ENCODE measurements at regions not wholly inside any gene's neighbourhood (a gene's known extent, or its start where the extent isn't known, plus 50 kb on each side); places are given as distances from the start of the nearest gene placed in this dataset.
"Not testable (repeated sequence)": the region's sequence is repeated elsewhere in the genome, so short reads cannot be mapped to it uniquely, and the experiment has no call there.

GRCh38 chr13:89082623-89083022, 1411.5 kb downstream of the SLITRK5 start:
- no peak for DNase-seq

DNA sequence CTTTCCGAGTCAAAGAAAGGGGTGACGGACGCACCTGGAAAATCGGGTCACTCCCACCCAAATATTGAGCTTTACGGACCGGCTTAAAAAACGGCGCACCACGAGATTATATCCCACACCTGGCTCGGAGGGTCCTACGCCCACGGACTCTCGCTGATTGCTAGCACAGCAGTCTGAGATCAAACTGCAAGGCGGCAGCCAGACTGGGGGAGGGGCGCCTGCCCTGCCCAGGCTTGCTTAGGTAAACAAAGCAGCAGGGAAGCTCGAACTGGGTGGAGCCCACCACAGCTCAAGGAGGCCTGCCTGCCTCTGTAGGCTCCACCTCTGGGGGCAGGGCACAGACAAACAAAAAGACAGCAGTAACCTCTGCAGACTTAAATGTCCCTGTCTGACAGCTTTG, 1416.9 kb downstream of the SLITRK5 start:
- not testable (repeated sequence) for DNase-seq

DNA sequence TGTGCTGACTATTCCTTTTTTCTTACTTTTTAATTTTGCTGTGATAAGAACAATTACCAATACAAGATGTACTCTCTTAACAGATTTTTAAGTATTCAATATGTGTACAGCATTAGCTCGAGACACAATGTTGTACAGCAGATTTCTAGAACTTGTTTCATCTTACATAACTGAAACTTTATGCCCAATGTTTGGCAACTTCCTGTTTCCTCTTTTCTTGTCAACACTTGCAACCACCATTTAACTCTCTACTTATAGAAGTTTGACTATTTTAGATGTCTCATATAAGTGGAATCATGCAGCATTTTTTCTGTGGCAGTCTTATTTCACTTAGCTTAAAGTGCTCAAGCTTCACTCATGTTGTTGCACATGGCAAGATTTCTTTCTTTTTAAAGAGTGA, 1426.8 kb downstream of the SLITRK5 start:
- no peak for DNase-seq

DNA sequence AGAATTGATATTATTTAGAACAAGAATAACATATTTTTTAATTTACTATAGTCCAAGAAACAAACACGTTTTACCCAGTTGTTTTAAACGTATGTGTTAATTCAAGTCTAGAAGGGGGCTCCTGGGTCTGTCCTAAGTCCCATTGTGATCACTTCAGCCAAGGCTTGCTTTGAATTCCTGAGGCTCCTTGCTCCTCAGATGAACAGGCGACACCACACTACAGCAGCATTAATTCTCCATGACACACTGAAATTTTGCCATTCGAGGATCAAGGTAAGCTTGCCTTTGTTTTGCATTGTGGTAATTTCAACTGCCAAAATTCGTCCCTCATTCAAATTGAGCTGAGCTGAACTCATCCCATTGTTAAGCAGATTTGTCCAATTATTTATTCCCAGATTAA, 1442.6 kb downstream of the SLITRK5 start:
- DNase-seq, result no peak

DNA sequence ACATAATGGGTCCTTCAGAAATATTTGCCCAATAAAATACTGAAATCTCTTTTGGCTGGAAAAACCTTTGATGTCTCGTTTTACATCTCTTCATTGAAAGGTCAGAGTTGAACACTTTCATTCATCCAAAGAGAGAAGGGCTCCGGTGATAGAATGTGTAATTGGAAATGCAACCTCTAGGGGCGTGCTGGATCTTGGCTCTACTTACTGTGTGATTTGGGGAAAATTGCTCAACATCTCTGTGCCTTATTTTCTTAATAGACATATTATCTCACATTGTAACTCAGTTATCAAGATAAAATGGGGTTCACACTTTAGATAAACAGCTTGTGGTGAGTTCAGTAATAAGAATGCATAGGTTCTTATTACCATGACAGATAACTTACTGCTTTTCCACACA, 1444.1 kb downstream of the SLITRK5 start:
- no peak for DNase-seq

DNA sequence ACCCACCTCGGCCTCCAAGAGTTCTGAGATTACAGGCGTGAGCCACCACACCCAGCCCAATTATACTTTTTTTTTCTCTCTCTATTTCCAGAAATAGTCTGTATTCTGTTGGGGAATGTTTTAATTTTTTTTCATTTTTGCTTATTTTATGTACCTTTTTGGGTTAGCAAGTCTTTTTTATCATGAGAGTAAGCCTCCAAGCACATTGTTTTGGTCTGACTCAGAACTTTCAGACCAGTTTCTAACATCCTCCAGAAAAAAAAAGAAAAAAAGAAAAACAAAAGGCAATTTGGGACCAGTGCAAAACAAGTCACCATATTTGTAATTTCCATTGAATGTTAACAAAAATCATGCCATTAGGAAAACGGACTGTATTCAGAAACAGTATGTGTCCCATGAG, 1465.5 kb downstream of the SLITRK5 start:
- no peak for DNase-seq

GRCh38 chr13:89150362-89150761, 1479.2 kb downstream of the SLITRK5 start:
- DNase-seq, result no peak

- DNase-seq, result no peak
Observed at GRCh38 chr13:89153941-89154340, 1482.8 kb downstream of the SLITRK5 start.

DNA sequence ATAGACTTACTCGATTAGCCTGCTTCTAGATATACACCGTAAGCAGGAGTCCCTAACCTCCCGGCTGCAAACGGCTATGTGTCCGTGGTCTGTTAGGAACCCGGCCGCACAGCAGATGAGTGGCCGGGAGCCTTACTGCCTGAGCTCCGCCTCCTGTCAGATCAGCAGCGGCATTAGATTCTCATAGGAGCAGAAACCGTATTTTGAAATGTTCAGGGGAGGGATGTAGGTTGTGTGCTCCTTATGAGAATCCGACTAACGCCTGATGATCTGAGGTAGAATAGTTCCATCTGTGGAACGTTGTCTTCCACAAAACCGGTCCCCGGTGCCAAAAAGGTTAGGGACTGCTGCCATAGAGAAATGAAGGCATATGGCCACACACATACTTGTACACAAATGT, 1491.9 kb downstream of the SLITRK5 start:
- DNase-seq, result no peak

- no peak for DNase-seq
Observed at GRCh38 chr13:89165685-89166084, 1494.5 kb downstream of the SLITRK5 start.

DNA sequence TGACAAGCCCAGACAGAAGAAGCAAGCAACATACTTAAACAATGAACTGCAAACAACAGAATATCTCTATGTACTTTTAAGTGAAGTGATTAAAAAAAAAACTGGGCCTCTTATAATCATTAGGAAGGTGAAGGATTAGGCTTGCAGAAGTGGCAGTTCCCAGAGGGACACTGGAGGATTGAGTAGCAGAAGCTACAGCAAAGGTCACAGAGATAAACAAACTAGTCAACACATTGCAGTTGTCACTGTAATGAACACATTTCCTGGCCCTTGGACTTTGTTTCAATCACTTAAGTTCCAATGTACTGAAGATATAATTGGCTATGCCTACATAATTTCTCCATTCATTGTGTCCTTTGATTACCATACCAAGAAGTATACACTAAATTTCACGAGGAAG, 1498.8 kb downstream of the SLITRK5 start:
- no peak for DNase-seq

- no peak for DNase-seq
Observed at GRCh38 chr13:89181041-89181440, 1509.9 kb downstream of the SLITRK5 start.

- no peak for DNase-seq
Observed at GRCh38 chr13:89199138-89199537, 1528.0 kb downstream of the SLITRK5 start.

- DNase-seq, result no peak
Observed at GRCh38 chr13:89204435-89204834, 1533.3 kb downstream of the SLITRK5 start.

DNA sequence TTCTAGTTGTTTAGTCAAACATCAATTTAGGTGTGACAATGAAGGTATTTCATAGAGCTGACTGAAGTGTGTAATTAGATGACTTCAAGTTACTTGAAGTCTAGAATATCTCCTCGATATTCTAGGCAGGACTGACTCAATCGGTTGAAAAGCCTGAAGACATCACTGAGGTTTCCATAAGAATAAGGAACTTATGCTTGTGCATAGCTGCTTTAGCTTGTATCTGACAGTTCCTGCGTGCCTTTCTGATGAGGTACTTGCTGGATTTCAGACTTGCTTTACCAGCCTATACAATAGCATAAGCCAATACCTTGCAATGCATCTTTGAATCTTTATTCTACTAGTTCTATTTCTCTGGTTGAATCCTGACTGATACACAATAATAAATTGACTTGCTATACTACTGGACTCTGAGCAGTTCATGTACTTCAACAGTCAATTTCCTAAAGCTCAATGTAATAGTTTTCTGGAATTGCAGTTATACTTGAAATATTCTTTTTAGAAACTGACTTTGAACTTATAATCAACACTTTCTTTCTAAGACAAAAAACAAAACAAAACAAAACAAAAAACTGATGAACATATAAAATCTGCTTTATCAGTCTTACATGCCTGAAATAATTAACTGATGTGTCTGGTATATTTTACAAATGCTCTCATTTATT, 1534.8 kb downstream of the SLITRK5 start:
- DNase-seq, result no peak

DNA sequence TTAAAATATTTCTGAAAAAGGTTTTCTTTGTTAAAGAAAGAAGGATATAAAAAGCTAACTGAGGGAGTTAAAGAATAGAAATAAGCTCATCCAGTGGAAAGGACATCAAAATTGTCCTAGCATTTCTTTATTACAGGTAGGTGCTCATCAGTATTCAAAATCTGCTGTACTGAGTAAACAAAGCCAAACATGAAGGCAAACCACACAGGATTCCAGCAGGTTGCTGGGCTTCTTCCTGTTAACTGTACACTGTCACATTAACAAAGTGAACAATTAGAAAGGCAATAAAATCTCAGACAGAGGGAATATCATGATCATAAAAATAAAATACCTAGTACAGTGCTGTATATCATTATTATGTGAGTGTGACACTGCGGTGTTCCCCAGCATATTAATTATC, 1541.0 kb downstream of the SLITRK5 start:
- no peak for DNase-seq

DNA sequence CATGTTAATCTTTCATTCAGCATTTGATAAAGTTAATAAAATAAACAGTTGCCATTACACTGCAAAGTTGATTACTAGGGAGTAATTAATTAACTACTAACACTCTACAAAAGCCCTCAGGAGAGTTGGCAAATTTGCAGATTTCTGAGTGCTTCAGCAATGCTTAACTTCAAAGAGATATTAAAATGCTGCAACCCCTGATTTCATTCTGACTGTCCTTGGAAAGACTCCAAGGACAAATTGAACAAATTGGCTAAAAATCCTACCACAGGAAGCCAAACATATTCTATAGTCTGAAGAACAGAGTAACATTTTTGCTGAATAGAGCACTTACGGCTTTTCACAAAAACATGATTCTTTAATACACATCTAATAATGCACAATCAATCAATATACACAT, 1543.0 kb downstream of the SLITRK5 start:
- DNase-seq, result no peak

- not testable (repeated sequence) for DNase-seq
Observed at GRCh38 chr13:89215319-89215718, 1544.1 kb downstream of the SLITRK5 start.

DNA sequence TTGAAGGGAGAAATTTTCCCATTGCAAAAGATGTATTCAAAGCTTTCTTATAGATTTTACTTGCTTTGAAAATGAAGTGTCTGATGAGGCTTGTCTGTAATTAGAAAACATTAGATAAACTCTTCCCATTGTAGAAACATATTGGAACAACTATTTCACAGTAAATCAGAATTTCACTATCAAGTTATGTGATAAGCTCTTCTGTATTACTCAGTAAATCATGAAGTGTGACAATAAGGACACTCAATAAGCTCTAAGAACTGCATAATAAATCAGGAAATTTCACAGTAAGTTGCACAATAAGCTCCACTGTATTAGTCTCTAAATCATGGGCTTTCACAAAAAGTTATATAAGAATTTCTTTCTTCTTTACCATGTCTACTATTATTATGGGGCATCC, 1546.6 kb downstream of the SLITRK5 start:
- no peak for DNase-seq

DNA sequence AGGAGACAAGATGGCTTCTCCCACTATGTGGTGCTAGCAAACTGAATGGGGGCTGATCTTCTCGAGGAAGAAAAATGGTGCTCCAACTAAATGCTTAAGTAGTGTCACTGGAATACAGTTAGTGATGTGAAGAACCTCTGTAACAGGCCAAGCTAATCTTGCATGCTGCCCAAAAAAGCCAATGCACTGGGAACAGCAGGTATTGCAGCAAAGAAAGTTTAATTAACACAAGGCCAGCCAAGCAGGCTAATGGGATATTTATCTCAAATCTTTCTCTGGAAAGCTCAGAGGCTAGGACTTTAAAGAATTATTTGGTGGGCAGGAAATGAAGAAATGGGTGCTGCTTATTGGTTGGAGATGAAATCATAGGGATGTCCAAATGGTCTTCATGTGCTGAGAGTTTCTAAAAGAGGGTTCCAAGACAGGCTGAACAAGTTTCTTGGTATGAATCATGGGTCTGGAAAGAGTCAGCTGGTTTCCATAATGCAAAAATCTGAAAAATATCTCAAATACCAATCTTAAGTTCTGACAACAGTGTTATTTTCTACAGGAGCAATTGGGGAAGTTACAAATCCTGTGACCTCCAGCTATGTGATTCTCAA, 1550.5 kb downstream of the SLITRK5 start:
- DNase-seq, result no peak

DNA sequence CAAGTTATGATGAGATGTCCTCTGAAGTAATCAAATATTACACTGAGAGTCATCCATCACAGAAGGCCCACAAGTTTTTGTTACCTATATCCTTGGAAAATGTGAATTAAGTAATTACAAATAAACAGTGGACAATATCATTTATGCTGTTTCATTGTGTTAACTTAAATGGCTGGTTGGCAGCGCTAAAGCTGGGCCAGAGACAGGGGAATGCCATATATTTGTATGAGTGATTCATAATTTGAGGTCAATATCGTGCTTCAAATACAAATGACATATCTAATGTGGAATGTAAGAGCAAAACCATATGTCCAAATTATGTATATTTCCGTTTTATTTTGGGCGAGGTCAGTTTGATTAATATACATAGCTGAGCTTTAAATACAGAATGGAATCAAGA, 1556.2 kb downstream of the SLITRK5 start:
- no peak for DNase-seq

DNA sequence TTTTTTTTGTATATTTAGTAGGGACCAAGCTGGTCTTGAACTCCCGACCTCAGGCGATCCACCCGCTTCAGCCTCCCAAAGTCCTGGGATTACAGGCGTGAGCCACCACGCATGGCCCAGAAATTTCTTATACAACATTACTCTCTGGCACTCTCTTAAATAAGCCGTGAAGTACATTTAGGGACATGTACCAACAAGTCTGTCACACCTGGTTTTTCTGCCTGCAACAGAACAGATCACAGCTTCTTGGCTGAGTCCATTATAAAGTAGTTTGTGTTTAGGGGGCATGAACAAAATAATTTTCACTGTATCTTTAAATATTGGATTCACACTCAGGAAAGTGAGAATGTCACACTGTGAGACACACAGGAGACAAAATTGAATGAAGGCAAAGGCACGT, 1567.3 kb downstream of the SLITRK5 start:
- no peak for DNase-seq

GRCh38 chr13:89239361-89240127, 1568.4 kb downstream of the SLITRK5 start:
- DNase-seq, result no peak

DNA sequence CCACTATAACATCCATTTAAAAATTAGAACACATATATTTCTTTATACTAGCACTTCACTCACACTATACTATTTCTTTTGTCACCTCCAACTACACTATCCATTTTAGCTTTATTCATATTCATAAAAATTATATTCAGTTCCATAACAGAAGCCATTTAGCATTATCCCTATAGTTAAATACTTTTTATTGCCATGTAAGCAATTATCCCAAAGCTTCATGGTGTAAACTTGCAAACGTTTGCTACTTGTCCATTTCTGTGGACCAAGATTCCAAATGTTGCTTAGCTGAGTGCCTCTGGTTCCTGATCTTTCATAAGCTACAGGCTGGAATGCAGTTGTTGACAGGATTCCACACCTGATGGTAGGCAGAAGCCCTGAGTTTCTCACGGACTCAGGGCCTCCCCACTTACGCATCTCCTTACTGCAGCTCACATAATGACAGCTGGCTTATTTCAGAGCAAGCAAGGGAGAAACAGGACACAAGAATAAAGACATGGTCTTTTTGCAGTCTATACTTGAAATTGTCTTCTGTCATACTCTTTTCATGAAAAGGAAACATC, 1584.8 kb downstream of the SLITRK5 start:
- DNase-seq, result no peak

All from DMS79 (cell line).